ENCODE measurements at regions not wholly inside any gene's neighbourhood (a gene's known extent, or its start where the extent isn't known, plus 50 kb on each side); places are given as distances from the start of the nearest gene placed in this dataset.

GRCh38 chr3:76969471-76969870 lies 70.4 kb upstream of the ROBO2 start:
- no peak for TF ChIP-seq POLR2A (IDR thresholded peaks at IDR 0.05; ENCODE audit: low read length)
- TF ChIP-seq GATA1 (IDR thresholded peaks at IDR 0.05; ENCODE audit: low read depth, low read length) = no peak

Data from erythroblast (primary cell).